ENCODE measurements at regions not wholly inside any gene's neighbourhood (a gene's known extent, or its start where the extent isn't known, plus 50 kb on each side); places are given as distances from the start of the nearest gene placed in this dataset.
"Not testable (repeated sequence)": the region's sequence is repeated elsewhere in the genome, so short reads cannot be mapped to it uniquely, and the experiment has no call there.

GRCh38 chr1:120272242-120272641 lies 95.9 kb upstream of the SEC22B start:
- TF ChIP-seq POLR2A, CTCF (IDR thresholded peaks at IDR 0.05): not testable (repeated sequence)

Measured in gastroesophageal sphincter (tissue), 3 donors.